DMS53 (cell line): ENCODE measurements at regions not wholly inside any gene's neighbourhood (a gene's known extent, or its start where the extent isn't known, plus 50 kb on each side); places are given as distances from the start of the nearest gene placed in this dataset.

Source experiments
- DNase-seq: peaks from one replicate; lab custom pipeline; 2025; lab: John Stamatoyannopoulos, UW

GRCh38 chr4:106429885-106430284 is 61.3 kb upstream of the GIMD1 start:
- no peak for DNase-seq

DNA sequence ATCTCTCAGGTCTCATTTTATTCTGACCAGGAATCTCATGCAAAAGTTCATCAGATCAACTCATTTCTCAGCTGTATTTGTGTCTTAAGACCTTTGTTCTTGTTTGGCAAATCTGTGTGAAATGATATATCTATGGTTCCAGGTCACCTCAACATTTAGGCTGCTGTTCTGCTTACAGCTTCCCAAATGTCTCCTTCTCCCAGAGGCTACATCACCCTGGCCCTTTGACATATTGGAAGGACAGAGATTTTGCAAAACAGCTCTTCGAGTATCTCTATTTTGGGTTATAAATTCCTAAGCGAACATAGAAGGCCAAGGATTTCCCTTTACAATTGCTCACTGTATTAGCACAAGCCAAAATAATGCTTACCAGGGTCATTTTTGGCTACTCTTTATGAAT is 57.5 kb upstream of the GIMD1 start:
- DNase-seq, result no peak

GRCh38 chr4:106425576-106425975 is 57.0 kb upstream of the GIMD1 start:
- no peak for DNase-seq

GRCh38 chr4:106424426-106424825 is 55.8 kb upstream of the GIMD1 start:
- no peak for DNase-seq

DNA sequence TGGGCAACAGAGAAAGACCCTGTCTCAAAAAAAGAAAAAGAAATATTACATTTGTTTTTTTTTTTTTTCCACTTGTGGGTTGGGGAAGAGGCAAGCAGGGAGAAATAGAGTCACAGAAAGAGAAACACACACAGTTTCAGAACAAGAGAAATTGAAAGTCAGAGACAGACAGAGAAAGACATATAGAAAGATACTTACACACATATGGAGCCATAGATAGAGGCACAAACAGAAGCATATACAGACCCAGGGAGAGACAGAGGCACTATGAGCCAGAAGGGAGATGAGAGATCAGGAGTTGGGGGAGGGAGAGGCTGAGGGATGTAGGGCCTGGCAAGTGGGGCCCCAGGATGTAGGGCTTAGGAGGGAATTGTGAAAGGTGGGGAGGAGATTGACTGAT is 55.2 kb upstream of the GIMD1 start:
- no peak for DNase-seq

DNA sequence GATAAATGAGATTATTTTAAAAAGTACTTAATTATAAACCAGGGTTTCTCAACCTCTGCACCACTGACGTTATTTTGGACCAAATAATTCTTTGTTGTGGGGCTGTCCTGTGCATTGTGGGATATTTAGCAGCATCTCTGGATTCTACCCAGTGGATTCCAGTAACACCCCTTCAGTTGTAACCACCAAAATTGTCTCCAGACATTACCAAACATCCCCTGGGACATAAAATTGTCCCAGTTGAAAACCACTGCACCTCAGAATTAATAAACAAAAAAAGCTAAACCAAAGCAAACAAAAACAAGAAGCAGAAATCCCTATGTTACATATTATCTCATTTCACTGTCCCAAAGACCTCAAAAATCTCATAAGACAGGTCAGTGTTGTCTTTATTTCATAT is 54.2 kb upstream of the GIMD1 start:
- no peak for DNase-seq

DNA sequence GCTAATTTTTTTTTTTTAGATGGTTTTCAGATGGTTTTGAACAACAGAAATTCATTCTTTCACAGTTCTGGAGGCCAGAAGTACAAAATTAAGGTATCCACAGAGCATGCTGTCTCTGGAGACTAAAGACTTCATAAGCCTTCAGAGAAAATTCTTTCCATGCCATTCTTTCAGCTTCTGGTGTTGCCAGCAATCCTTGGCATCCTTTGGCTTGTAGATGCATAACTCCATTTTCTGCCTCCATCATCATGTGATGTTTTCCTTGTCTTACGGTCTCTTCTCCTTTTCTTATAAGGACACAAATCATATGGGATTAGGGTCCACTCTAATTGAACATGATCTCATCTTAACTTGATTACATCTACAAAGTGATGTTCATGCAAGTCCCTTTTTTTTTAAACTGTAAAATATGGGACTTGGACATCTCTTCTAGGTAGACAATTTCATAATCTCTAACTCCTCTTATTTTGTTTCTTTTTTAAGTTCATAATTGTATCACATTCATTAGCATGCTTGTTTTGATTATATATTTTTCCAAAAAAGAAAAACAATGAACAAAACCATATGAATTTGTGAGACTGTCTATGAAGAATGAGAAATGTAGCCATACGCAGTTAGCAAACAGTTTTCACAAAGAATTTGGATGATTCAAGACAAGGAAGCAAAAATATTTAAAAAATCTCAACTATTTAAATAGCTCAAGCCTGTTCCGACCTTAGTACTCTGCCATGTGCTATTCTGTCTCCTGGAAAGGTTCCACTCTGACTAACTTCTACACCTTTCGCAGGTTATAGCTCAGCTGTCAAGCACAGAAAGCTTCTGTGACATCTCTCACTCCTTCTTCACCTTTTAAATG is 53.1 kb upstream of the GIMD1 start:
- no peak for DNase-seq

DNA sequence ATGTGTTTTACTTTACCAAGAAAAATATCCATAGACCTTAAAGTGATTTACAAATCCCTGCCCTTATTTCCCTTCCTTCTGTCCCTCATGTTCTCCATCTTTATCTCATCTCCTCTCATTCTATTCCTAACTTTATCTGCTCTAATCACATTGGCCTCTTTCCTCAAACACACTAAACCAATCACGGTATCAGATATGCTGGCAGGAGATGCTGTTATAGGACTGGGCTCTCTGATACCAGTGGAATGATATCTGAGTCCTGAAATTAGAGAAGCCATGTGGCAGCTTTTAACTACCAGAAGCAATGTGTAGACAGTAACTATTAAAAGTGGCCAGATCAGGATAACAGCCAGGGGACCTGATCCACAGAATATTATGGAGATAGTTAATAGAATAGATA is 49.9 kb upstream of the GIMD1 start:
- DNase-seq, result no peak
